ENCODE measurements at regions not wholly inside any gene's neighbourhood (a gene's known extent, or its start where the extent isn't known, plus 50 kb on each side); places are given as distances from the start of the nearest gene placed in this dataset.

DNA sequence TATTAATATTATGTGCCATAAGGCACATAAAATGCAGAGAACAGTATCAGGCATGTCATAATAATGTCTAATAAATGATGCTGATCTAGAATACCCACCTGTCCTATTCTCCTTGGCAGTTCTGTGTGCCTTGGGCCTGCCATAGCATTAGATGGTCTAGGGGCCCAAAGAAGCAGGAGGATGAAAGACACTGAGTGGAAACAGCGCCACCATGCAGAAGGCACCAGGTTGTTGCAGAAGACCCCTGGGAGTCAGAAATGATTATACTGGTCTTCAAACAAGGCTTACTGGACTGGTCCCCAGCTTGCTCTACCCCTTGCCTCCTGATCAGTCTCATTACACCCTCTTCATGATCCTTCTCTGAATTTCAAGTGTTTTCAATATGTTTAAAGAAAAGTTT is 353.3 kb downstream of the GRIN2B start:
- TF ChIP-seq, protein P1, sequence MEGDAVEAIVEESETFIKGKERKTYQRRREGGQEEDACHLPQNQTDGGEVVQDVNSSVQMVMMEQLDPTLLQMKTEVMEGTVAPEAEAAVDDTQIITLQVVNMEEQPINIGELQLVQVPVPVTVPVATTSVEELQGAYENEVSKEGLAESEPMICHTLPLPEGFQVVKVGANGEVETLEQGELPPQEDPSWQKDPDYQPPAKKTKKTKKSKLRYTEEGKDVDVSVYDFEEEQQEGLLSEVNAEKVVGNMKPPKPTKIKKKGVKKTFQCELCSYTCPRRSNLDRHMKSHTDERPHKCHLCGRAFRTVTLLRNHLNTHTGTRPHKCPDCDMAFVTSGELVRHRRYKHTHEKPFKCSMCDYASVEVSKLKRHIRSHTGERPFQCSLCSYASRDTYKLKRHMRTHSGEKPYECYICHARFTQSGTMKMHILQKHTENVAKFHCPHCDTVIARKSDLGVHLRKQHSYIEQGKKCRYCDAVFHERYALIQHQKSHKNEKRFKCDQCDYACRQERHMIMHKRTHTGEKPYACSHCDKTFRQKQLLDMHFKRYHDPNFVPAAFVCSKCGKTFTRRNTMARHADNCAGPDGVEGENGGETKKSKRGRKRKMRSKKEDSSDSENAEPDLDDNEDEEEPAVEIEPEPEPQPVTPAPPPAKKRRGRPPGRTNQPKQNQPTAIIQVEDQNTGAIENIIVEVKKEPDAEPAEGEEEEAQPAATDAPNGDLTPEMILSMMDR (IDR thresholded peaks at IDR 0.05), result no peak
- TF ChIP-seq POLR2AphosphoS5 (IDR thresholded peaks at IDR 0.05; ENCODE audit: low read depth, low read length), result no peak
- no peak for TF ChIP-seq TCF7L2 (IDR thresholded peaks at IDR 0.05; ENCODE audit: low read depth, low read length)

Measured in Panc1 (cell line).